SU-DHL-6 (cell line): ENCODE measurements at regions not wholly inside any gene's neighbourhood (a gene's known extent, or its start where the extent isn't known, plus 50 kb on each side); places are given as distances from the start of the nearest gene placed in this dataset.

Experiments used
- H2AFZ ChIP-seq: fragments of 200-600 bp; sonication (generic); 2 replicates; pipeline ENCODE4 v1.6.1; 2014; ENCODE audit warnings: low read depth, mild to moderate bottlenecking, moderate library complexity, mixed read lengths, antibody characterized with exemption, low read length; ENCODE audit not compliant: severe bottlenecking
- H3F3A ChIP-seq: fragments of 200-600 bp; shearing (Covaris generic); 2 replicates; pipeline ENCODE4 v1.6.0; 2016; ENCODE audit warnings: antibody characterized with exemption, mild to moderate bottlenecking; ENCODE audit not compliant: insufficient read depth
- H3K27ac ChIP-seq: fragments of 200-600 bp; sonication (generic); 2 replicates; pipeline ENCODE4 v1.5.1; 2016; ENCODE audit warnings: low read depth, mild to moderate bottlenecking, low read length, moderate library complexity, mixed read lengths
- H3K27me3 ChIP-seq: fragments of 200-600 bp; sonication (generic), shearing (Covaris generic); 2 replicates; pipeline ENCODE4 v1.6.0; 2014; ENCODE audit warnings: mild to moderate bottlenecking, low read length
- H3K36me3 ChIP-seq: fragments of 200-600 bp; sonication (generic); 2 replicates; pipeline ENCODE4 v1.6.1; 2014; ENCODE audit warnings: mild to moderate bottlenecking, low read length, mixed read lengths
- H3K4me2 ChIP-seq: fragments of 300-600, 200-600 bp; shearing (Covaris generic), sonication (generic); 2 replicates; pipeline ENCODE4 v1.6.0; 2014; ENCODE audit warnings: low read length, low read depth, mild to moderate bottlenecking; ENCODE audit not compliant: poor library complexity, severe bottlenecking
- H3K4me3 ChIP-seq: fragments of 200-600 bp; sonication (generic); 2 replicates; pipeline ENCODE4 v1.5.1; 2014; ENCODE audit warnings: antibody characterized with exemption, low read length, mild to moderate bottlenecking, mixed read lengths; ENCODE audit not compliant: insufficient read depth, poor library complexity, severe bottlenecking
- H3K79me2 ChIP-seq: fragments of 200-600 bp; sonication (generic); 2 replicates; pipeline ENCODE4 v1.6.1; 2014; ENCODE audit warnings: mild to moderate bottlenecking, low read length, moderate library complexity; ENCODE audit not compliant: insufficient read depth
- H3K9ac ChIP-seq: fragments of 200-600 bp; sonication (generic); 2 replicates; pipeline ENCODE4 v1.7.0; 2014; ENCODE audit warnings: mild to moderate bottlenecking, low read length
- H3K9me2 ChIP-seq: fragments of 200-600 bp; sonication (generic); replicated peaks from 2 replicates; pipeline ENCODE4 v1.6.1; 2014; ENCODE audit warnings: low read length; ENCODE audit not compliant: insufficient read depth
- H3K9me3 ChIP-seq: fragments of 200-600 bp; sonication (generic); 2 replicates; pipeline ENCODE4 v1.6.1; 2014; ENCODE audit warnings: low read length, mixed read lengths; ENCODE audit not compliant: insufficient read depth
- H4K20me1 ChIP-seq: fragments of 200-600 bp; sonication (generic); 2 replicates; pipeline ENCODE4 v1.6.1; 2014; ENCODE audit warnings: low read depth, mild to moderate bottlenecking, antibody characterized with exemption, low read length, moderate library complexity, mixed read lengths
- CTCF ChIP-seq: fragments of 200-600 bp; sonication (generic); IDR thresholded peaks from one replicate; pipeline ENCODE4 v1.5.1; 2017; ENCODE audit warnings: antibody characterized with exemption, mild to moderate bottlenecking, low read length, moderate library complexity; ENCODE audit not compliant: insufficient read depth, poor library complexity, severe bottlenecking
- EZH2phosphoT487 ChIP-seq: fragments of 200-600 bp; sonication (generic), shearing (Covaris generic); conservative IDR thresholded peaks from 2 replicates; pipeline ENCODE4 v1.6.1; 2018; ENCODE audit warnings: mild to moderate bottlenecking, antibody characterized with exemption, low read length, moderate library complexity, mixed read lengths

GRCh38 chr11:42049186-42049585 is 589.7 kb upstream of the LRRC4C start:
- Histone ChIP-seq H4K20me1 (no peaks in the 10 kb centered on the region), H3K79me2 (no peaks in the 10 kb centered on the region), H3K9ac (no peak overlapping the region), H3K36me3 (no peaks in the 10 kb centered on the region), H3K9me3 (no peaks in the 10 kb centered on the region), H3F3A (no peaks in the 10 kb centered on the region), H3K4me3 (no peak overlapping the region), H3K27me3 (no peaks in the 10 kb centered on the region), H3K9me2 (no peaks in the 10 kb centered on the region), H3K4me2 (no peak overlapping the region), H2AFZ (no peak overlapping the region), H3K27ac (no peak overlapping the region)
- TF ChIP-seq EZH2phosphoT487 (no peak), CTCF (no peak)

GRCh38 chr11:42049650-42050049 is 590.2 kb upstream of the LRRC4C start:
- H3K9me3 ChIP-seq = no peaks in the 10 kb centered on the region
- H3K27ac ChIP-seq = no peak overlapping the region
- H4K20me1 ChIP-seq = no peaks in the 10 kb centered on the region
- H3K9me2 ChIP-seq = no peaks in the 10 kb centered on the region
- no peak overlapping the region for H2AFZ ChIP-seq
- H3K79me2 ChIP-seq = no peaks in the 10 kb centered on the region
- no peaks in the 10 kb centered on the region for H3K27me3 ChIP-seq
- H3K36me3 ChIP-seq = no peaks in the 10 kb centered on the region
- H3K9ac ChIP-seq = no peak overlapping the region
- H3K4me3 ChIP-seq = no peak overlapping the region
- TF ChIP-seq EZH2phosphoT487 (no peak), CTCF (no peak)
- H3K4me2 ChIP-seq = no peak overlapping the region
- H3F3A ChIP-seq = no peaks in the 10 kb centered on the region

GRCh38 chr11:42054351-42054900 is 595.0 kb upstream of the LRRC4C start:
- no peaks in the 10 kb centered on the region for H3K9me2 ChIP-seq
- H3K27me3 ChIP-seq = no peaks in the 10 kb centered on the region
- H3K4me3 ChIP-seq = no peak overlapping the region
- H3K79me2 ChIP-seq = no peaks in the 10 kb centered on the region
- H3K9me3 ChIP-seq = no peaks in the 10 kb centered on the region
- H3K9ac ChIP-seq = no peak overlapping the region
- no peaks in the 10 kb centered on the region for H3F3A ChIP-seq
- H4K20me1 ChIP-seq = no peaks in the 10 kb centered on the region
- TF ChIP-seq CTCF (no peak), EZH2phosphoT487 (no peak)
- no peak overlapping the region for H3K27ac ChIP-seq
- H3K36me3 ChIP-seq = no peaks in the 10 kb centered on the region
- no peak overlapping the region for H3K4me2 ChIP-seq
- H2AFZ ChIP-seq = no peak overlapping the region
